ENCODE measurements at regions not wholly inside any gene's neighbourhood (a gene's known extent, or its start where the extent isn't known, plus 50 kb on each side); places are given as distances from the start of the nearest gene placed in this dataset.

GRCh38 chr10:2670864-2671263 lies 396.5 kb upstream of the PFKP start:
- Histone ChIP-seq H2BK12ac (ENCODE audit: insufficient read length, low read depth, low read length) (no peak overlapping the region), H4K91ac (ENCODE audit: insufficient read length, low read depth, low read length) (no peak overlapping the region), H3K14ac (ENCODE audit: insufficient read depth, low read length) (no peak overlapping the region), H3K23ac (ENCODE audit: insufficient read length, low read depth, low read length) (no peak overlapping the region), H3K56ac (ENCODE audit: insufficient read length, low read depth, low read length) (no peak overlapping the region), H3K4ac (ENCODE audit: low read depth, low read length) (no peak overlapping the region), H4K20me1 (ENCODE audit: control insufficient read depth, insufficient read depth, insufficient read length) (no peaks in the 10 kb centered on the region), H3K18ac (ENCODE audit: insufficient read length, low read depth, low read length) (no peak overlapping the region), H4K5ac (ENCODE audit: insufficient read length, low read depth, low read length) (no peak overlapping the region), H3K79me1 (ENCODE audit: insufficient read depth, low read depth, low read length, poor library complexity, severe bottlenecking) (no peaks in the 10 kb centered on the region), H3K27ac (ENCODE audit: insufficient read length, low read depth, low read length) (no peak overlapping the region), H2BK15ac (ENCODE audit: low read depth, low read length) (no peak overlapping the region), H4K8ac (replicated peaks; ENCODE audit: insufficient read length, low read depth, low read length) (no peak overlapping the region), H2BK20ac (ENCODE audit: low read depth, low read length, poor library complexity, severe bottlenecking) (no peak overlapping the region), H3K79me2 (ENCODE audit: insufficient read depth, low read length) (no peaks in the 10 kb centered on the region), H3K9me3 (ENCODE audit: control insufficient read depth, low read depth, low read length) (no peaks in the 10 kb centered on the region), H3K23me2 (ENCODE audit: insufficient read length, low read depth, low read length, poor library complexity, severe bottlenecking) (no peaks in the 10 kb centered on the region), H2AK5ac (ENCODE audit: insufficient read length, low read length) (no peak overlapping the region), H3T11ph (ENCODE audit: low read length) (no peak overlapping the region), H2BK120ac (ENCODE audit: low read depth, low read length, poor library complexity, severe bottlenecking) (no peak overlapping the region), H3K4me1 (ENCODE audit: insufficient read depth, low read length) (peaks cover 4% of the 10 kb centered on the region), H2AFZ (ENCODE audit: low read length) (no peak overlapping the region), H3K9ac (ENCODE audit: extremely low read depth, insufficient read length, low read length) (no peak overlapping the region), H3K27me3 (ENCODE audit: insufficient read depth, low read length) (no peaks in the 10 kb centered on the region), H3K4me2 (ENCODE audit: insufficient read depth, insufficient read length, low read length) (no peak overlapping the region), H2BK5ac (ENCODE audit: insufficient read length, low read length) (no peak overlapping the region)
- Mint-ChIP-seq H3K27ac (no peak overlapping the region), H3K4me1 (peaks cover 12 to 13% of the 10 kb centered on the region in 2 experiments; a peak in 2 of 4 replicates), H3K27me3 (ENCODE audit: low read depth) (no peaks in the 10 kb centered on the region; the same call in none of the 2 replicates), H3K36me3 (ENCODE audit: insufficient read depth in 1 of 3, low read depth in 3 of 3) (peaks cover 0 to 8% (median 2%) of the 10 kb centered on the region in 3 experiments; a peak in 3 of 7 replicates), H3K9me3 (peaks cover 7 to 8% of the 10 kb centered on the region in 2 experiments; a peak in 3 of 5 replicates), H3K4me3 (no peak overlapping the region)
- DNase-seq: no peak
- no peak for TF ChIP-seq CTCF (conservative IDR thresholded peaks at IDR 0.05)
- no CpG with 5 or more reads among the region's 7 CpGs for WGBS (ENCODE audit: extremely low coverage, insufficient read length, low lambda C conversion rate)
